Activated CD4-positive, alpha-beta T cell treated with anti-CD3 and anti-CD28 coated beads for 36 hours (primary cell): ENCODE measurements at regions not wholly inside any gene's neighbourhood (a gene's known extent, or its start where the extent isn't known, plus 50 kb on each side); places are given as distances from the start of the nearest gene placed in this dataset.

Experiments
- ATAC-seq: fragments of 200-7000 bp; cut with Tn5 transposase; one replicate; pipeline ENCODE4 v1.10.0; 2021; ENCODE audit warnings: mild to moderate bottlenecking, moderate library complexity
- CTCF ChIA-PET: fragments of 350-600 bp; sonication (Branson Sonifier 250); formaldehyde crosslinking; loops from one replicate; lab custom pipeline; 2021; ENCODE audit warnings: antibody characterized with exemption; lab: Charles Lee
- POLR2A ChIA-PET: fragments of 350-600 bp; sonication (Branson Sonifier 250); formaldehyde crosslinking; loops from one replicate; lab custom pipeline; 2021; ENCODE audit warnings: antibody characterized with exemption, inconsistent platforms; lab: Charles Lee
- DNase-seq: peaks from one replicate; pipeline ENCODE4 v3.0.0-alpha.2; 2020
- H3K27ac Mint-ChIP-seq: one replicate; pipeline ENCODE4 v1.8.0; 2021; ENCODE audit warnings: mixed read lengths
- H3K27me3 Mint-ChIP-seq: one replicate; pipeline ENCODE4 v1.8.0; 2021; ENCODE audit warnings: mixed read lengths
- H3K36me3 Mint-ChIP-seq: one replicate; pipeline ENCODE4 v1.8.0; 2021; ENCODE audit warnings: low read depth, mixed read lengths
- H3K4me1 Mint-ChIP-seq: one replicate; pipeline ENCODE4 v1.8.0; 2021; ENCODE audit warnings: mixed read lengths
- H3K4me3 Mint-ChIP-seq: one replicate; pipeline ENCODE4 v1.8.0; 2021; ENCODE audit warnings: mild to moderate bottlenecking, moderate library complexity, mixed read lengths
- H3K9me3 Mint-ChIP-seq: one replicate; pipeline ENCODE4 v1.8.0; 2021; ENCODE audit warnings: low read depth, mixed read lengths
- intact Hi-C, 2 experiments: fragments of 100-400 bp; cut with DNase I in 1 of 2; cut with micrococcal nuclease in 1 of 2; formaldehyde crosslinking; loops; one replicate each; pipeline versions ENCODE4 v1.14.2 to v1.15.1; 2022 to 2024; cut with DNase I, micrococcal nuclease

GRCh38 chr13:94946039-94946438, 233.7 kb upstream of the SOX21 start:
- CTCF ChIA-PET = interaction anchor here (0.8 kb wide), 1 partner anchor 152 kb away, joined by 3 read pairs; no protein-coding TSS in a partner anchor
- POLR2A ChIA-PET = no interaction called here
- no peak for ATAC-seq
- Mint-ChIP-seq H3K27me3 (peaks cover 12% of the 10 kb centered on the region), H3K9me3 (no peaks in the 10 kb centered on the region), H3K36me3 (no peaks in the 10 kb centered on the region), H3K27ac (no peak overlapping the region), H3K4me1 (no peaks in the 10 kb centered on the region), H3K4me3 (no peak overlapping the region)
- no peak for DNase-seq
- intact Hi-C loops = no loop called here

- POLR2A ChIA-PET = no interaction called here
- Mint-ChIP-seq H3K27me3 (peaks cover 10% of the 10 kb centered on the region), H3K4me3 (no peak overlapping the region), H3K36me3 (no peaks in the 10 kb centered on the region), H3K4me1 (no peaks in the 10 kb centered on the region), H3K27ac (no peak overlapping the region), H3K9me3 (peaks cover 5% of the 10 kb centered on the region)
- CTCF ChIA-PET = interaction anchor here (0.6 kb wide), 1 partner anchor 251 kb away, joined by 3 read pairs; no protein-coding TSS in a partner anchor
- DNase-seq = no peak
- intact Hi-C loops = no loop called here
- no peak for ATAC-seq
These were observed 225.8 kb upstream of the SOX21 start for GRCh38 chr13:94938124-94938523.

GRCh38 chr13:94936633-94937032, 224.3 kb upstream of the SOX21 start:
- no peak overlapping the region for H3K4me3 Mint-ChIP-seq
- ChIA-PET CTCF (no interaction called here), POLR2A (no interaction called here)
- peaks cover 11% of the 10 kb centered on the region for H3K27me3 Mint-ChIP-seq
- no peaks in the 10 kb centered on the region for H3K4me1 Mint-ChIP-seq
- intact Hi-C loops = no loop called here
- no peaks in the 10 kb centered on the region for H3K36me3 Mint-ChIP-seq
- DNase-seq = no peak
- peaks cover 5% of the 10 kb centered on the region for H3K9me3 Mint-ChIP-seq
- H3K27ac Mint-ChIP-seq = no peak overlapping the region
- no peak for ATAC-seq

GRCh38 chr13:94933936-94934335, 221.6 kb upstream of the SOX21 start:
- ATAC-seq = no peak
- Mint-ChIP-seq H3K36me3 (no peaks in the 10 kb centered on the region), H3K9me3 (peaks cover 5% of the 10 kb centered on the region), H3K27ac (no peak overlapping the region), H3K27me3 (peaks cover 10% of the 10 kb centered on the region), H3K4me1 (no peaks in the 10 kb centered on the region), H3K4me3 (no peak overlapping the region)
- DNase-seq = no peak
- CTCF ChIA-PET = no interaction called here
- POLR2A ChIA-PET = interaction anchor here (0.7 kb wide), 1 partner anchor 416 kb away, joined by 4 read pairs; no protein-coding TSS in a partner anchor
- intact Hi-C loops = no loop called here

GRCh38 chr13:94933230-94933751, 220.9 kb upstream of the SOX21 start:
- ATAC-seq (no peak), DNase-seq (no peak)
- Mint-ChIP-seq H3K9me3 (peaks cover 5% of the 10 kb centered on the region), H3K36me3 (no peaks in the 10 kb centered on the region), H3K27ac (no peak overlapping the region), H3K4me3 (no peak overlapping the region), H3K27me3 (peaks cover 10% of the 10 kb centered on the region), H3K4me1 (no peaks in the 10 kb centered on the region)
- POLR2A ChIA-PET = no interaction called here
- intact Hi-C loops = no loop called here
- CTCF ChIA-PET = no interaction called here

- intact Hi-C loops = no loop called here
- ChIA-PET CTCF (interaction anchor here (0.7 kb wide), 1 partner anchor 59 kb away, joined by 3 read pairs; no protein-coding TSS in a partner anchor), POLR2A (no interaction called here)
- no peak overlapping the region for H3K4me3 Mint-ChIP-seq
- no peaks in the 10 kb centered on the region for H3K36me3 Mint-ChIP-seq
- DNase-seq (no peak), ATAC-seq (no peak)
- H3K27me3 Mint-ChIP-seq = peaks cover 4% of the 10 kb centered on the region
- no peaks in the 10 kb centered on the region for H3K4me1 Mint-ChIP-seq
- H3K9me3 Mint-ChIP-seq = no peaks in the 10 kb centered on the region
- no peak overlapping the region for H3K27ac Mint-ChIP-seq
These were observed 215.9 kb upstream of the SOX21 start for GRCh38 chr13:94928127-94928775.

GRCh38 chr13:94925263-94925662, 212.9 kb upstream of the SOX21 start:
- Mint-ChIP-seq H3K4me1 (no peaks in the 10 kb centered on the region), H3K9me3 (no peaks in the 10 kb centered on the region), H3K27ac (no peak overlapping the region), H3K36me3 (no peaks in the 10 kb centered on the region), H3K27me3 (peaks cover 3% of the 10 kb centered on the region), H3K4me3 (no peak overlapping the region)
- no peak for ATAC-seq
- CTCF ChIA-PET = interaction anchor here (1.3 kb wide), 1 partner anchor 479 kb away, joined by 3 read pairs; no protein-coding TSS in a partner anchor
- intact Hi-C loops = no loop called here
- POLR2A ChIA-PET = no interaction called here
- no peak for DNase-seq

- ATAC-seq (no peak), DNase-seq (no peak)
- H3K27me3 Mint-ChIP-seq = peaks cover 9% of the 10 kb centered on the region
- POLR2A ChIA-PET = no interaction called here
- intact Hi-C loops = no loop called here
- no peak overlapping the region for H3K27ac Mint-ChIP-seq
- no peak overlapping the region for H3K4me3 Mint-ChIP-seq
- H3K36me3 Mint-ChIP-seq = no peaks in the 10 kb centered on the region
- CTCF ChIA-PET = no interaction called here
- H3K9me3 Mint-ChIP-seq = no peaks in the 10 kb centered on the region
- H3K4me1 Mint-ChIP-seq = no peaks in the 10 kb centered on the region
These were observed 208.8 kb upstream of the SOX21 start for GRCh38 chr13:94921181-94921580.

GRCh38 chr13:94920578-94920977, 208.2 kb upstream of the SOX21 start:
- ATAC-seq = no peak
- Mint-ChIP-seq H3K27me3 (peaks cover 9% of the 10 kb centered on the region), H3K36me3 (no peaks in the 10 kb centered on the region), H3K4me3 (no peak overlapping the region), H3K9me3 (no peaks in the 10 kb centered on the region), H3K4me1 (no peaks in the 10 kb centered on the region), H3K27ac (no peak overlapping the region)
- POLR2A ChIA-PET = no interaction called here
- CTCF ChIA-PET = no interaction called here
- intact Hi-C loops = no loop called here
- no peak for DNase-seq

- POLR2A ChIA-PET = no interaction called here
- DNase-seq (no peak), ATAC-seq (no peak)
- Mint-ChIP-seq H3K9me3 (no peaks in the 10 kb centered on the region), H3K36me3 (no peaks in the 10 kb centered on the region), H3K4me3 (no peak overlapping the region), H3K4me1 (no peaks in the 10 kb centered on the region), H3K27ac (no peak overlapping the region), H3K27me3 (peaks cover 11% of the 10 kb centered on the region)
- intact Hi-C loops = no loop called here
- CTCF ChIA-PET = no interaction called here
These were observed 205.5 kb upstream of the SOX21 start for GRCh38 chr13:94917824-94918223.

GRCh38 chr13:94914895-94915294, 202.6 kb upstream of the SOX21 start:
- no peak overlapping the region for H3K27ac Mint-ChIP-seq
- intact Hi-C loops = no loop called here
- DNase-seq = no peak
- POLR2A ChIA-PET = no interaction called here
- no peaks in the 10 kb centered on the region for H3K36me3 Mint-ChIP-seq
- no peak overlapping the region for H3K4me3 Mint-ChIP-seq
- H3K9me3 Mint-ChIP-seq = no peaks in the 10 kb centered on the region
- peaks cover 26% of the 10 kb centered on the region for H3K27me3 Mint-ChIP-seq
- no peaks in the 10 kb centered on the region for H3K4me1 Mint-ChIP-seq
- CTCF ChIA-PET = no interaction called here
- ATAC-seq = no peak

GRCh38 chr13:94906605-94907004, 194.3 kb upstream of the SOX21 start:
- no peaks in the 10 kb centered on the region for H3K36me3 Mint-ChIP-seq
- no peaks in the 10 kb centered on the region for H3K9me3 Mint-ChIP-seq
- ATAC-seq = no peak
- no peak overlapping the region for H3K4me3 Mint-ChIP-seq
- intact Hi-C loops = no loop called here
- POLR2A ChIA-PET = no interaction called here
- no peak for DNase-seq
- H3K4me1 Mint-ChIP-seq = no peaks in the 10 kb centered on the region
- CTCF ChIA-PET = no interaction called here
- H3K27ac Mint-ChIP-seq = no peak overlapping the region
- H3K27me3 Mint-ChIP-seq = peaks cover 20% of the 10 kb centered on the region
